ENCODE measurements at regions not wholly inside any gene's neighbourhood (a gene's known extent, or its start where the extent isn't known, plus 50 kb on each side); places are given as distances from the start of the nearest gene placed in this dataset.

- TF ChIP-seq, protein P1, sequence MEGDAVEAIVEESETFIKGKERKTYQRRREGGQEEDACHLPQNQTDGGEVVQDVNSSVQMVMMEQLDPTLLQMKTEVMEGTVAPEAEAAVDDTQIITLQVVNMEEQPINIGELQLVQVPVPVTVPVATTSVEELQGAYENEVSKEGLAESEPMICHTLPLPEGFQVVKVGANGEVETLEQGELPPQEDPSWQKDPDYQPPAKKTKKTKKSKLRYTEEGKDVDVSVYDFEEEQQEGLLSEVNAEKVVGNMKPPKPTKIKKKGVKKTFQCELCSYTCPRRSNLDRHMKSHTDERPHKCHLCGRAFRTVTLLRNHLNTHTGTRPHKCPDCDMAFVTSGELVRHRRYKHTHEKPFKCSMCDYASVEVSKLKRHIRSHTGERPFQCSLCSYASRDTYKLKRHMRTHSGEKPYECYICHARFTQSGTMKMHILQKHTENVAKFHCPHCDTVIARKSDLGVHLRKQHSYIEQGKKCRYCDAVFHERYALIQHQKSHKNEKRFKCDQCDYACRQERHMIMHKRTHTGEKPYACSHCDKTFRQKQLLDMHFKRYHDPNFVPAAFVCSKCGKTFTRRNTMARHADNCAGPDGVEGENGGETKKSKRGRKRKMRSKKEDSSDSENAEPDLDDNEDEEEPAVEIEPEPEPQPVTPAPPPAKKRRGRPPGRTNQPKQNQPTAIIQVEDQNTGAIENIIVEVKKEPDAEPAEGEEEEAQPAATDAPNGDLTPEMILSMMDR (IDR thresholded peaks at IDR 0.05), result no peak
- Histone ChIP-seq H3K4me1 (ENCODE audit: control insufficient read depth in 1 of 2, insufficient read depth in 1 of 2, low read depth in 1 of 2, low read length in 1 of 2) (no peaks in the 10 kb centered on the region), H3K9me3 (no peaks in the 10 kb centered on the region), H3K36me3 (no peaks in the 10 kb centered on the region), H3K27ac (no peak overlapping the region), H3K4me3 (ENCODE audit: low read depth in 1 of 2, low read length in 1 of 2) (no peak overlapping the region), H3K27me3 (no peaks in the 10 kb centered on the region)
Measured at GRCh38 chr15:96774216-96774615, 443.7 kb downstream of the NR2F2 start.

DNA sequence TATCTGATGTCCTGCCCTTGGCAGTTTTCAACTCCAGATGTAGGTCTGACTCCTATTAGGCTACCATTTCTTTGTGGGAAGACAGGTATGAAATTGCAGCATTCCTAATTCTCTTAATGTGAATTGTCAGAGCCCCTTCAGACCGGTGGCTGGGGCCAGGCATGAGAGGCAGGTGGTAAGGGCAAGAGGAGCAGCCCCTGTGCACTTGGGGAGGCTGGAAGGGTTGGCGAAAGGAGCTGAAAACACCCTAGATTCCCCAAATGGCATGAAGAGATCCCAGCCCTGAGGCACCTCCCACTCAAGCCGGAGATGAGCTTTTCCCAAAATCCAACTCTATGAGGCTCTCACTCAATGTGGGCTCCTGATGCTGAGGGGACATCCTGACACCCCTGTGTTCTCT is 453.2 kb downstream of the NR2F2 start:
- Histone ChIP-seq H3K27me3 (no peaks in the 10 kb centered on the region), H3K4me1 (ENCODE audit: control insufficient read depth in 1 of 2, insufficient read depth in 1 of 2, low read depth in 1 of 2, low read length in 1 of 2) (no peaks in the 10 kb centered on the region), H3K9me3 (no peaks in the 10 kb centered on the region), H3K27ac (no peak overlapping the region), H3K36me3 (no peaks in the 10 kb centered on the region), H3K4me3 (ENCODE audit: low read depth in 1 of 2, low read length in 1 of 2) (no peak overlapping the region)
- TF ChIP-seq, protein P1 (IDR thresholded peaks at IDR 0.05), result no peak

- no peak overlapping the region for H3K27ac ChIP-seq
- no peaks in the 10 kb centered on the region for H3K4me1 ChIP-seq (ENCODE audit: control insufficient read depth in 1 of 2, insufficient read depth in 1 of 2, low read depth in 1 of 2, low read length in 1 of 2)
- H3K27me3 ChIP-seq, result no peaks in the 10 kb centered on the region
- H3K4me3 ChIP-seq (ENCODE audit: low read depth in 1 of 2, low read length in 1 of 2), result no peak overlapping the region
- H3K9me3 ChIP-seq, result no peaks in the 10 kb centered on the region
- TF ChIP-seq, protein P1 (IDR thresholded peaks at IDR 0.05), result no peak
- no peaks in the 10 kb centered on the region for H3K36me3 ChIP-seq
Measured at GRCh38 chr15:96790004-96790403, 459.5 kb downstream of the NR2F2 start.

GRCh38 chr15:96792216-96792615 is 461.7 kb downstream of the NR2F2 start:
- Histone ChIP-seq H3K4me1 (ENCODE audit: control insufficient read depth in 1 of 2, insufficient read depth in 1 of 2, low read depth in 1 of 2, low read length in 1 of 2) (no peaks in the 10 kb centered on the region), H3K27me3 (no peaks in the 10 kb centered on the region), H3K27ac (no peak overlapping the region), H3K9me3 (no peaks in the 10 kb centered on the region), H3K36me3 (no peaks in the 10 kb centered on the region), H3K4me3 (ENCODE audit: low read depth in 1 of 2, low read length in 1 of 2) (no peak overlapping the region)
- TF ChIP-seq, protein P1 (IDR thresholded peaks at IDR 0.05), result no peak

DNA sequence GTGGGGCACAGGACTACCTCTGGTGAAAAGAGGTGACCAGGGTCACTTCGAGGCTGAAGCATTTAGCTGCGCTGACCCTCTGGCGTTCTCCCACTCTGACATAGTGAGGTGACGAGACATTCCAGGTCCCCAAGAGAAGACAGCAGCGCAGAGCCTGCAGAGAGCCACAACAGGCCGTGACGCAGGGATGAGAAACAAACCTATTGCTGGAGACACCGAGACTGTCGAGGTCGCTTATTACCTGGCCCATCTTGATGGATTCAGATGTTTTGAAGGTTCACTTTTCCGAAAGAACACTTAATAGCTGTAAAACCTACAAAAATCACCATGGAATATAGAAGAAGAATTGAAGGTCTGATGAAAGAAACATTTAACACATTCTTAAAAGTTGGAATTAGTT is 466.3 kb downstream of the NR2F2 start:
- Histone ChIP-seq H3K36me3 (no peaks in the 10 kb centered on the region), H3K9me3 (no peaks in the 10 kb centered on the region), H3K4me1 (ENCODE audit: control insufficient read depth in 1 of 2, insufficient read depth in 1 of 2, low read depth in 1 of 2, low read length in 1 of 2) (no peaks in the 10 kb centered on the region), H3K4me3 (ENCODE audit: low read depth in 1 of 2, low read length in 1 of 2) (no peak overlapping the region), H3K27ac (no peak overlapping the region), H3K27me3 (no peaks in the 10 kb centered on the region)
- TF ChIP-seq, protein P1 (IDR thresholded peaks at IDR 0.05), result no peak

DNA sequence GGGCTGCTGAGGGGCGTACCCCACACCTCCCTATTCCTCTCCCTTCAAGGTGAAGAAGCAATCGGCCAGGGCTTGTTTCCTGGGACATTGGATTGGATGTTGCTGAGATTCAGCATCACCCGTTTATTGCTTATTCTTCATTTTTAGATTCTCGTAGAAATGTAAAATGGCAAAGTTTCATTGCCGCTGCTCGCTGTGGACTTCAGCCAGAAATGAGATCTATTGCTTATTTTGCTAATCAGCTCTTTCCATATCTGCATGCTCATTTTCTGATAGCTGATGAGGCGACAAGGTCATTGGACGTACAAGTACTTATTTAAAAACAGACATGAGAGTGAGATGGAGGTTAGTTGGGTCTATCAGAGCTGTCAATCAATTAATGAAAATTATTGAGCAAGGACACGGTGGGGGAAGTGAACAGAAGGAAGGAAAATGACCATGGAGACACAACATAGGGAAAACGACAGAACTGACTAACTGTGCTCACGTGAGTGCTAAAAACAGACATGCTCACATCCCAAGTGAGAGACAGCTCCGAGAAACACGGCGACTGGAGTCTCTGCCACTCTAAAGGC is 471.2 kb downstream of the NR2F2 start:
- TF ChIP-seq, protein P1 (IDR thresholded peaks at IDR 0.05), result no peak
- Histone ChIP-seq H3K4me1 (ENCODE audit: control insufficient read depth in 1 of 2, insufficient read depth in 1 of 2, low read depth in 1 of 2, low read length in 1 of 2) (no peaks in the 10 kb centered on the region), H3K36me3 (no peaks in the 10 kb centered on the region), H3K27ac (no peak overlapping the region), H3K27me3 (no peaks in the 10 kb centered on the region), H3K9me3 (no peaks in the 10 kb centered on the region), H3K4me3 (ENCODE audit: low read depth in 1 of 2, low read length in 1 of 2) (no peak overlapping the region)
